SH-SY5Y (cell line): ENCODE measurements at regions not wholly inside any gene's neighbourhood (a gene's known extent, or its start where the extent isn't known, plus 50 kb on each side); places are given as distances from the start of the nearest gene placed in this dataset.

Experiments used
- GATA2 ChIP-seq: IDR thresholded peaks from 2 replicates; pipeline ENCODE4 v1.6.1; 2011; ENCODE audit warnings: mild to moderate bottlenecking, low read depth, low read length
- GATA3 ChIP-seq: IDR thresholded peaks from 2 replicates; pipeline ENCODE4 v1.6.1; 2011; ENCODE audit warnings: low read depth, mild to moderate bottlenecking, low read length, moderate library complexity

DNA sequence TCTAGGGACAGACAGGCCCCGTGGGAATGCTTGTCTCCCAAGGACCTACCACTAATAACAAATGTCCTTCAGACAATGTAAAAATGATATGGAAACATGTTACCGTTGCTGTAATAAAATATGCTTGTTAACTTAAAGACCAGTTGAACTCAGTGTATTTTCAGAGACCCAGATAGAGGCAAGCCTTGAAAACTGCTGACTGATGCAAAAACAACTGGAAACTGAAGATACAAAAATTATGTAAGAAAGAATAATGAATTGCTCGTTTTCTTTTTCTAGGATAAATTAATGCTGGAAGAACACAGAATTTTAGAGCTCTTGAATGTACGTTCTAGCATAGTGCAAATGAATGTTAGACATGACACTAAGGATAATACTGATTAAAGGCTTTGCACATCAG is 311.5 kb upstream of the MAN1A1 start:
- TF ChIP-seq GATA2 = no peak
- TF ChIP-seq GATA3 = no peak
